ENCODE measurements at regions not wholly inside any gene's neighbourhood (a gene's known extent, or its start where the extent isn't known, plus 50 kb on each side); places are given as distances from the start of the nearest gene placed in this dataset.
A peak's percentile ranks its signal among the peaks of the same experiment; 100 is the strongest.
"Not testable (repeated sequence)": the region's sequence is repeated elsewhere in the genome, so short reads cannot be mapped to it uniquely, and the experiment has no call there.

DNA sequence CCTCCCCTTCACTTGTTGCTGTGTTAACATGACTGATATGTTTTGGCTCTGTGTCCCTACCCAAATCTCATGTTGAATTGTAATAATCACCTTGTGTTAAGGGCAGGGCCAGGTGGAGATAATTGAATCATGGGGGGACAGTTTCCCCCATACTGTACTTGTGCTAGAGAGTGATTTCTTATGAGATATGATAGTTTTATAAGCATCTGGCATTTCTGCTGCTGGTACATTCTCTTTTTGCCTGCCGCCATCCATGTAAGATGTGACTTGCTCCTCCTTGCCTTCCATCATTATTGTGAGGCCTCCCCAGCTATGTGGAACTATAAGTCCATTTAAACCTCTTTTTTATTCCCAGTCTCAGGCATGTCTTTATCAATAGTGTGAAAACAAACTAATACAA, 185.0 kb downstream of the TBX18 start:
- DNase-seq: no peak

DNA sequence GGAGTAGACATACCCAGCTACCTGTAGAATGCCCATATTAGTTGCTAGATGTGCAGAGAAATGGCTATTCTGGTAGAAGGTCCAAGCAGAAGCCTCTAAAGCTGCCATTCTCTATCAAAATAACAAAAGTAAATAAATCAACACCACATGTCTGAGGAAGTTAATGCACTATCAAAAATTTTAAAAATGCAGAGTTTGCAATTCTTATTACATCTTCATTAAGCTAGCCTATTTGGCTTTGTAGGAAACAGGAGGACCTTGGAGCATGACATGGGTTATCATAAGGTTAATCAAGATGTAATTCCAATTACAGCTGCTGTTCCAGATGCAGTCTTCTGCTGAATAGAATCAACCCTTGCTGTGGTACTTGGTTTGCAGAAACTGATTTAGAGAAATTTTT, 188.4 kb downstream of the TBX18 start:
- DNase-seq: no peak

- DNase-seq: no peak
Observed at GRCh38 chr6:84575264-84575663, 189.1 kb downstream of the TBX18 start.

- no peak for DNase-seq
Observed at GRCh38 chr6:84569882-84570281, 194.5 kb downstream of the TBX18 start.

DNA sequence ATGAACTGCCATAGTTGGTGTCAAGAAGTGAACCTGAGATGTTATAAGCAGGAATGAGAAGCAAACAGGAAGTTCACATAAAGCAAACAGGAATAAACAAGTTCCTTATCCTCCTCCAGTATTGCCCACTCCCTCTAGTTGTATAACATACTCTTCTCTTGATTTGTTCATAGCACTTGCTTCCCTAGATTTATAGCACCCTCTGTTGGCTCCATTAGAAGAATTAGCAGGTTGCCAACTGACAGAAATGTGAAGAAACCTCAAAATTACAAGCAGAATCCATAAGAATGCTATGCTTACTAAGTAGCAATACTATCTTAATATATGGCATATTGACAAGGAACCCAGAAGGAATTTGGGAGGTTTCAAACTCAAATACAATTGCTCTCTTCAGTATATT, 195.4 kb downstream of the TBX18 start:
- DNase-seq: no peak

DNA sequence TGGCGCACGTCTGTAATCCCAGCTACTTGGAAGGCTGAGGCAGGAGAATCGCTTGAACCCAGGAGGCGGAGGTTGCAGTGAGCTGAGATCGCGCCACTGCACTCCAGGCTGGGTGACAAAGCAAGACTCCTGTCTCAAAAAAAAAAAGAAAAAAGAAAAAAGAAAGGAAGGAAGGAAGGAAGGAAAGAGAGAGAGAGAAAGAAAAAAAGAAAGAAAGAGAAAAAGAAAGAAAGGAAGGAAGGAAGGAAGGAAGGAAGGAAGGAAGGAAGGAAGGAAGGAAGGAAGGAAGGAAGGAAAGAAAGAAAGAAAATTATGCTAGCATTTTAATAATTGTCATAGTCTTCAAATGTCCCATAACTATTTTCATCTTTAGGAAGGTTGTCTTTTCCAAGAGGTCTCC, 198.7 kb downstream of the TBX18 start:
- DNase-seq: not testable (repeated sequence)

- DNase-seq: no peak
Observed at GRCh38 chr6:84560436-84561390, 203.7 kb downstream of the TBX18 start.

- no peak for DNase-seq
Observed at GRCh38 chr6:84556541-84557335, 207.7 kb downstream of the TBX18 start.

DNA sequence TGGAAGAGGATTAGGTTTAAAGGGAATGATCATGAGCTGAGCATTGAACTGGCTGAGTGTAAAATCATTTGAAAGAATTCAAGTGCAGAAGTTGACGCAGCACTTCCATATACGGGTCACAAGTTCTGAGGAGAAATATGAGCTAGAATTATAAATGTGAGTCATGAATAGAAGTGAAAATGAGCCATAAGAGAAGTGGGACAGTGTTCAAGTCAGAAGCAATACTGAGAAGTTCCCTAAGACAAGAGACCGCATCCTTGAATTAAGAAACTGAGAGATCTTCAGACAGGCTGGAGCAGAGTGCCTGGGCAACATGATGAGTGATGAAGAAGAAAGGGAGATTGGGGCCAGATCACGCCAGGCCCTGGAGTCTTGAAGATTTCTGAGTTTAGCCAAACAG, 209.7 kb downstream of the TBX18 start:
- no peak for DNase-seq

DNA sequence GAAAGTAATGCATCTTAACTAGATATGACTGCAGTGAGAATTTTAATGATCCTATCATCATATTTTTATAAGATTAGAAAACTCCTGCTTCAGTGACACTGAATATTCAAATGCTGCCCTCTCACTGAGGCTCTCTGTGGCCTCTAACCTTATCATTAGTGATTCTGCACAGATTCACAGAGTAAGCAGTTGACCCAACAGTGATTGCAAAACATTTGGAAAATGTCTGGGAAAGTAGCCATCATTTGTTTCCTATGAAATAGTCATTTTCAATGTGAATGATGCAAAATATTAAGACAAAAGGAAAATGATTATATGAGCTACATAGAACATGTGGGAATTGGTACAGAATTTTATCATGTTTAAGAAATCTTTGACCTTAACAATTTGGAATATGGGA, 210.3 kb downstream of the TBX18 start:
- DNase-seq: no peak

DNA sequence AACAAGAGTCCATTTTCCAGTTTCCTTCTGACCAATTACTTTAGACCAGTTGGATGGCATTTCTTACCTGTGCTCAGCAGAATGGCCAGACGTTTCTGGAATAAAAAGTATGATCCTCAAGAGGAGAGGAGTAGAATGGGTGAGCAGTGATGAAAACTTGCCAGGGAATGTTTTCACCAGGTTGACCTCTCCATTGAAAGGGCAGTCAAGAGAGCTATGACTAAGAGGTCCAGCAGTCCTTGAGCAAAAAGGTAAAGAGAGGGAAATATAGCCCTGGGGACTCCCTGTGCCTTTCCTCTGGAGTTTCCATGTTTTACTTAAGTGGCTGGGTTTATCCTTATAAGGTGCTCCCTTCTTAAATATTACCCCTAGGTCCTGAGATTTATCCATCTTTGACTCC, 210.9 kb downstream of the TBX18 start:
- no peak for DNase-seq

- DNase-seq: no peak
Observed at GRCh38 chr6:84551797-84552196, 212.6 kb downstream of the TBX18 start.

DNA sequence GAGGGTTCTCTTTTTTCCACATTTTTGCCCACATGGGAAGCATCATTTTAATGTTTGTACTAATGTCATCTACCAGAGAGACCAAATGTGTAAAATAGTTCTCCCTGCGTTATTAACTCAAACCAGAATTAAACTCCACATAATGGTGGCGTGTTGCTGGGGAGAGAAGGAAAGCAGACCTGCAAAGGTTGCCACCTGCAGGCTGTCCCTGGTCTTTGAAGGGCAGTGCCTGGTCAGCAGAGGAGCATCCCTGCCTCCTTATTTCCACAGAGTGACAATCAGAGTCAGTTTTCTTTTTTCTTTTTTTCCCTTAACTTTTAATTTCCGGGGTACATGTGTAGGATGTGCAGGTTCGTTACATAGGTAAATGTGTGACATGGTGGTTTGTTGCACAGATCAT, 214.5 kb downstream of the TBX18 start:
- DNase-seq: no peak

DNA sequence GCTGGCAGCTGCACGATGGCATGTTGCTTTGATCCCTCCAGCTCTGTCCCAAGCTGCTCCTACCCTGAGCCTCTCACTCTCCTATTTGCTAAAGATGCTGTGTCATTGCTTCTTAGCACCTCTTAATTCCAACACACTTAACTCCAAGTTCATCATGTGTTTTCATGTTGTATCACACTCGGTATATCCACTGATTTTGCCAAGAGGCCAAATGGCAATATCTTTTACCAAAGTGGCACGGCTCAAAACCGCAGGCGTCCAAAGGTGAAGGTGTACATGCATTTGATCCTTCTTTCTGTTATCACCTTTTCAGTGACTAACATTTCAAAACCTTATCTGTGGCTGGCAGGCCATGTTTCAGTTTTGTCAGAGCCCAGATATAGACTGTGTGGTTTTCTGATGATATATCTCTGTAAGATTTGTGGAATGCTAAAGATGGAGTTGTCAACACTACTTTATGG, 217.0 kb downstream of the TBX18 start:
- DNase-seq: no peak

- peak; percentile 43 for DNase-seq
Observed at GRCh38 chr6:84546427-84546914, 217.9 kb downstream of the TBX18 start.

GRCh38 chr6:84539122-84539856, 225.1 kb downstream of the TBX18 start:
- no peak for DNase-seq

- no peak for DNase-seq
Observed at GRCh38 chr6:84536885-84537638, 227.3 kb downstream of the TBX18 start.

DNA sequence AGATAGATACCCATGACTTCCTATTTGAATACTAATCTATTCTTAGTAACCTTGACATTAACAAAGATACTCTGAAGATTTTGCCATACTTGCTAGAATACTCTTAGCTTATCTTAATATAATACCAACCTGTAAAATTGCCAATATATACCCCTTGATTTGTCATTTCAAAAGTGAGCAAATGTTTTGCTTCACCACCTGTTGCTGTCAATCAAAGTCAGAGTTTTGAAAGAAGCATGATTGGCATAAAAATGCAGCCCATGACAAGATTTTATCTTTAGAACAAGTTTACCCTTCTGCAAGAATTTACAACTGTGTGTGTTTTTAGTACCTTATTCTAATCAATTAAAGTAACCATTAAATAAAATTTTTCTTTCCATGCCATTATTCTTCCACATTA, 236.2 kb downstream of the TBX18 start:
- DNase-seq: no peak

GRCh38 chr6:84526631-84527030, 237.8 kb downstream of the TBX18 start:
- DNase-seq: no peak

GRCh38 chr6:84525907-84526306, 238.5 kb downstream of the TBX18 start:
- DNase-seq: no peak

GRCh38 chr6:84524636-84525035, 239.8 kb downstream of the TBX18 start:
- DNase-seq: no peak

DNA sequence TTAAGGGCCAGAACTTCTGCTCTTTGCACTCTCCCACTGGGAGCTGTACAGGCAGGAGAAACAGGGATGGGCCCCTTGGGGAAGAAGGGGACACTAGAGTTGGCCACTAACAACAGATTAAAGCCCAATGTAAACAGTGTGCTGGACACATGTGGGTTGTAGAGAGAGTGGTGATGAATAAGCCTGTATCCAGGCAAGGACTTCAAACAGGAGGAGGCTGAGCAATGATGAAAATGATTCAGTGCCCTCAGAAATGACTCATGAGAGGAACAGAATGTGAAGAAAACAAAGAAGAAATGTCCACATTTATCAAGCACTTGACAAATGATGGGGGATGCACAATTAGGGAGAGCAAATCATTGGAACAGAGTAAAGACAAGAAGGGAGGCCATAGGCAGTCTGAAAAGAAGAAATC, 242.3 kb downstream of the TBX18 start:
- DNase-seq: no peak

Data from left hindlimb (tissue), 1 donor.